ENCODE measurements at regions not wholly inside any gene's neighbourhood (a gene's known extent, or its start where the extent isn't known, plus 50 kb on each side); places are given as distances from the start of the nearest gene placed in this dataset.

GRCh38 chr16:9362604-9363003 lies 271.2 kb downstream of the HAPSTR1 start:
- DNase-seq (ENCODE audit: extremely low spot score, insufficient read length, low read depth) (no peak), FAIRE-seq (no peak)

- DNase-seq (ENCODE audit: extremely low spot score, insufficient read length, low read depth) (no peak), FAIRE-seq (no peak)
Observed at GRCh38 chr16:9363520-9363919, 272.1 kb downstream of the HAPSTR1 start.

DNA sequence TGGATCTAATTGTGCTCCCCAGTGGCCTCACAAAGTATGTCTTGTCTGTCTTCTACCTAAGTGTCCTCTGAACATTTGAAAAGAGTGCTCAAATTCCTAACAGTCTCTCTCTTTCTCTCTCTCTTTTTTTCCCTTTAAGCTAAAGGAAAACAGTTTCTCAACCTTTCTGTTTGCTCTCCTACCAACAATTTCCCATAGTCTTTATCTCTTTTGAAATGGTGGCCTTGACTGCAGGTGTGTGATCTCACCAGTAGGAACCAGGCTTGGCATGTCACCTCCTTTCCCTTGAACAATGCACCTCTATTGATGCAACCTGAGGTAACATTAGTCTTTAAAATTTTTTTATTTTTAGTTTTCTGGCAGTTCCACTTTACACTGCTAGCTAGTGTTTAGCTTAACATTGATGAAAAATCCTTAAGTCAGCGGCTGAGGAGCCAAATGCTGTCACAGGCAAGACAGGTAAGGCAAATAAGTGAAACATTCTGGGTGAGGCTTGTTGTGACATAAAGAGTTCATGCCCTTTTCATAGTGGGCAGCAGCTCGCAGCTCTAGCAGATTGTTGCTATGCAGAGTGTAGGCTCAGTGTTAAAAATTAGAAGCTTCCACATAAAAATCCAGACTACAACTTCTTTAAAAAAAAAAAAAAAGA lies 273.4 kb downstream of the HAPSTR1 start:
- FAIRE-seq (no peak), DNase-seq (ENCODE audit: extremely low spot score, insufficient read length, low read depth) (no peak)

DNA sequence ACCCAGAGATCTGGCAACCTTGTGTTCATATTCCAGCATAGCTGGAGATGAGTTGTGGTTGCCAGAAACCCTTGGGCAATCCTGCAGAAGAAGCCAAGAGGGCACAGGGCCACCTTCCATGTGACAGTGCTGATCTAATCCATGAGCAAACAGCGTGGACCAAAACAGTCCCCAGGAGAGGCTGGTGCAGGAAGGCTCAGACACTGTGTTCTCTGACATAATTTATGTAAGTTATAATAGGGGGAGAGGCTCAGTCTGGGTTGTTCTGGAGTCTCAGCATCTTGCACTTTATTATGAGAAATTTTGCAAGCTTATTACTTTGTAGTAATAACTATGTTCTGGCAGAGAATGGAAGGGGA lies 273.9 kb downstream of the HAPSTR1 start:
- FAIRE-seq (no peak), DNase-seq (ENCODE audit: extremely low spot score, insufficient read length, low read depth) (no peak)

DNA sequence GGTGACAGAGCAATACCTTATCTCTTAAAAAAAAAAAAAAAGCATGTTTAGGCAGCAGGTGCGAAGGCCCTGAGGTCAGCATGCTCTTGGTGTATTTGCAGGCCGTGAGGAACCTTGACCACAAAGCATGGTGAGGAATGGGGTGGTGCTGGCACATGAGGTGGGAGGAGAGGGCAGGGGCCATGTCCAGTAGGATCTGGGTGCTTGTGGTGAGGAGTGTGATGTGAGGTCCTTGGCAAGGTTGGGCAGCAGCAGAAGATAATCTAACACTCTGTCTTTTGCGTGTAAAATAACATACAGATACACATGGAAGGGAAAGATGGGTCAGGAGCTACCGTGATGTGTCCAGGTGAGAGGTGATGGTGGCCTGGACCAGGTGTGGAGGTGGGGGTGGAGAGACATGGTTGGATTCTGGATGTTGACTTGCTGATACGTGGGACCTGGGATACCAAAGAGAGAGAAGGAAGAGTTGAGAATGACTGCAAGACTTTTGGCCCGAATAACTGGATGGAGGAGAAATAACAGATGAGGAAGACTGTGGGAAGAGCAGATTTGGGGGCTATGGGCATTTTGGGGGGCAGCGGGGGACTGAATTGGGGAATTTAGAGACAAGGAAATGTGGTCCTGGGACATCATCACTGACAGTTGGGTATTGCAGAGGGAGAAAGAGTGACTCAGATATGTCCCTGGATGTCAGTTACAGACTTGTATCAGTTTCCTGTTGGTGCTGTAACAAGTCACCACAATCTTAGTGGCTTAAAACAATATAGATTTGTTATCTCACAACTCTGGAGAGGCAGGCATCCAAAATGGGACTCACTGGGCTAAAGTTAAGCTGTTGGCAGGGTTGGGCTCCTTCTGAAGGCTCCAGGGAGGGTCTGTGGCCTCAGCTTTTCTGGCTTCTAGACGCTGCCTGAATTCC lies 274.9 kb downstream of the HAPSTR1 start:
- no peak for DNase-seq (ENCODE audit: extremely low spot score, insufficient read length, low read depth)
- no peak for FAIRE-seq

- DNase-seq (ENCODE audit: extremely low spot score, insufficient read length, low read depth), result no peak
- FAIRE-seq, result no peak
Observed at GRCh38 chr16:9370061-9370491, 278.6 kb downstream of the HAPSTR1 start.

- DNase-seq (ENCODE audit: extremely low spot score, insufficient read length, low read depth) (no peak), FAIRE-seq (no peak)
Observed at GRCh38 chr16:9371713-9372448, 280.4 kb downstream of the HAPSTR1 start.

DNA sequence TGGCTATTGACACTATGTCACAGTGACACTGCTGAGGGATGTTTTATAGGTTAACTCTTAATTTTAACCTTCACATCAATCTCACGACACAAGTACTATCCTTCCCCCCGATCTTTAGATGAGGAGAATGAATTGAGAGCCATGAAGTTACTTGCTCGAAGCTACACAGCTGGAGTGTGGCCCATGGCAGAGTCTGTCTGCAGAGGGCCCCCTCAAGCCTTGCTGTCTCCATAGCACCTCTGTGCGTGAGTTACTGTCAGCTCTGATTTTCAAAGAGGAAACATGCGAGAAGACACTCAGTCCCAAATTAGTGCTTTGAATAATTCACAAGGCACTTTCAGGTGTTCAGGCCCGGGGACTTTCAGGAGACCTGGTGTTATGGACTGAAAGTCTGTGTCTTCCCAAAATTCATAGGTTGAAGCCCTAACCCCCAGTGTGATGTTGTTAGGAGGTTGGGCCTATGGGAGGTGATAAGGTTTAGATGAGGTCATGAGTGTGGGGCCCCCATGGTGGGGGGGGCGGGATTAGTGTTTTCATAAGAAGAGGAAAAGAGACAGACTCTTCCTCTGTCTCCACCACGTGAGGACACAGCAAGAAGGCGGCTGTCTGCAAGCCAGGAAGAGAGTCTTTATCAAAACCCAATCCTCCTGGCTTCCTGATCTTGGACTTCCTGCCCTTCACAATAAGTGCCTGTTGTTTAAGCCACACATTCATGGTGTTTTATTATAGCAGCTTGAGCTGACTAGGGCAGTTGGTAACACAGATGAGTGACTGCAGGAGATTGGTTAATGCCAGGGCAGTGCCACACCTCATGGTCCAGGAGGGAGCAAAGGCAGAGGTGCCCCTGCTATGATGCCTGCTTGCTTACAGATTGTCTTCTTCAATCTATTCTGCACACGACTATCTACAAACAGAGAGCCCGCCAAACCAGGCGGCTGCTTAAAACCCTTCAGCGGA lies 281.8 kb downstream of the HAPSTR1 start:
- FAIRE-seq, result no peak
- no peak for DNase-seq (ENCODE audit: extremely low spot score, insufficient read length, low read depth)

- DNase-seq (ENCODE audit: extremely low spot score, insufficient read length, low read depth) (no peak), FAIRE-seq (no peak)
Observed at GRCh38 chr16:9374061-9374460, 282.6 kb downstream of the HAPSTR1 start.

DNA sequence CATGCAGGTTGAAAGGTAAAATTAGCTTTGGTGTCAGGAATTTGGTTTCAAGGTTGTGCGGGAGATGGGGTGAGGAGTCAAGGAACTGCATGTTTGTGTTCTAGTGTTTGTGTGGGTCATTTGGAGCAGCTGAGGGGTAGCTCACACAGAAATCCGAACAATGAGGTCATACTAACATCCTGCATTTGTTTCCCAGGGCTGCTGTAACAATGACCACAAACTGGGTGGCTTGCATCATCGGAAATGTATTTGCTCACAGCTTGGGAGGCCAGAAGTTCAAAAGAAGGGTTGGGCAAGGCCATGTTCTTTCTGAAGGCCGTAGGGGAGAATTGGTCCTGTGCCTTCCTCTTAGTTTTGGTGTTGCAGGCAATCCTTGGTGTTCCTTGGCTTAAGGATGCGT lies 287.4 kb downstream of the HAPSTR1 start:
- no peak for FAIRE-seq
- no peak for DNase-seq (ENCODE audit: extremely low spot score, insufficient read length, low read depth)

DNA sequence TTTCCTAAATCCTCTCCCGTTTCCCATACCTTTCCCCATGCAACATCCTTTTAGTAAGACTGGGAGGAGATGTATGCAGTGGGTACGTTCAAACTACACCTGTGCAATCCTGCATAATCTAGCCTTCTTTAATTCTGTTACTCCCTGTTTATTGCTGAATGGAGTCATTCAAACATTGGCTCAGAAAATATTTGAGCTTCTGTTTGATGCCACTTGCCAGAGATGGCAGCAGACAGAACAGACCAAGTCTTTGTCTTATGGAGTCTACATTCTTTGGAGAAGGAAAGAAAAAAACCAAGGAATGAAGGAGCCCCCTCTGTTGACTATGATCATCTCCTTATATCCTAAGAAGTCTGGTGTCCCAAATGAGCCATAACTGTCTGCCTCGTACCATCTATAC lies 288.8 kb downstream of the HAPSTR1 start:
- DNase-seq (ENCODE audit: extremely low spot score, insufficient read length, low read depth) (no peak), FAIRE-seq (no peak)

DNA sequence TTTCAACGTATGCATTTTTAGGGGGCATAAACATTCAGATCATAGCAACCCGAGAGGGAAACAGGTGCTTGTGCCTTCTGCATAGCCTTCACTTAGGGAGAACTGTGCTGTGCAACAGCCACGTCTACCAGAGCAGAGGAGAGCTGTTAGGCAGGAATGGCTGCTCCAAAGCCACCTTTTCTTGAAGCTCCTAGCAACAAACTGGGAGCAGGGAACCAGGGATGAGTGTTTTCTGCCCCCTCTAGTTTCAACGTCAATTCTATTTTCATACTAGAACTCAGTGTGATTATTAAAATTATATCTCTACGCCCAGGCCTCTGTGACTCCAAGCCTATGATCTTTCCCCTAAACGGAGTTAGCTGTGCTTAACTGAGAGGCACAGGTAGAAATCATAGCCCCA lies 290.0 kb downstream of the HAPSTR1 start:
- DNase-seq (ENCODE audit: extremely low spot score, insufficient read length, low read depth) (no peak), FAIRE-seq (no peak)

GRCh38 chr16:9381905-9382304 lies 290.5 kb downstream of the HAPSTR1 start:
- DNase-seq (ENCODE audit: extremely low spot score, insufficient read length, low read depth) (no peak), FAIRE-seq (no peak)

GRCh38 chr16:9383281-9383680 lies 291.8 kb downstream of the HAPSTR1 start:
- FAIRE-seq, result no peak
- no peak for DNase-seq (ENCODE audit: extremely low spot score, insufficient read length, low read depth)

- no peak for DNase-seq (ENCODE audit: extremely low spot score, insufficient read length, low read depth)
- no peak for FAIRE-seq
Observed at GRCh38 chr16:9384141-9384540, 292.7 kb downstream of the HAPSTR1 start.

DNA sequence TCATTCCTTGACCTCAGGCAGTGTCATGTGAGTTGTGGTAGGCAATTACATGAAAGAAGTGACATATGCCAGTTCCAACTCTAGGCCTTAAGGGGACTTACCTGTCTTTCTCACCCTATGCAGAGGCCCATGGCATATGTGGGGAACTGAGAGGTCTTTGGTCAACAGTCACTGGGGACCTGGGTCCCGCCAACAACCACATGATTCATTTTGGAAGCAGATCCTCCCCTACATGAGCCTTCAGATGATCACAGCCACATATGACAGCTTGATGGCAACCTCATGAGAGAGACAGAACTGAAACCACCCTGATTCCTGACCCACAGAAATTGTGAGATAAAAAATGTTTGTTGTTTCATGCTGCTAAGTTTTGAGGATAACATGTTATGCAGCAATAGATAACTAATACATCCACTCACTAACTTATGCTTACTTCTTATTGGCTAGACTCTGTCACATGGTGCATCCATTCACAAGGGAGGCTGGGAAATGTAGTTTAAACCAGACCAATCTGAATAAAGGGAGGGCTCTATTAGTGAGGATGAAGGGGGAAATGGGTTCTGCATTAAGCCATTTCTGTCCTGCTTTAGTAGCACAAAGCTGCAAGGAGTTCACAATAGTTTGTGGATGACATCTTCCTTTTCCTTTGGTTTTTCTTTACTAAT lies 298.2 kb downstream of the HAPSTR1 start:
- DNase-seq (ENCODE audit: extremely low spot score, insufficient read length, low read depth) (no peak), FAIRE-seq (no peak)

DNA sequence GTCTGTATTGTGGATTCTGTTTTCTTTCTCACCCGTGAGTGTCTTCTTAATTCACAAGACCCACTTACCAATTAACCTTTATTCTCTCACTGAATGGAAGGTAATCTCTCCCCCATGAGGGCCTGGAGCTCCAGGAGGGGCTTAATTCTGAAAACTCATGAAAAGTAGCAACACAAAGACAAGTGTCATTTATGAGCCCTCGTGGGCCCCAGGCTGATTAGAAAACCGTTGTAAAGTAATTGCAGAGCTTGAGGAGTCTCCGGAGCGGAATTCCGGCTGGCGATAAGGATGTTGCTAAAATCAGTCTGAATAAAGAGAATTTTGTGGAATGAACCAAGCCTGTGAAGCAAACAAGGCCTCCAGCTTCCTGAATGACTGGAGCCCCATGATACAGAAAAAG lies 301.5 kb downstream of the HAPSTR1 start:
- DNase-seq (ENCODE audit: extremely low spot score, insufficient read length, low read depth) (no peak), FAIRE-seq (no peak)

GRCh38 chr16:9393591-9393990 lies 302.1 kb downstream of the HAPSTR1 start:
- no peak for FAIRE-seq
- DNase-seq (ENCODE audit: extremely low spot score, insufficient read length, low read depth), result no peak

- no peak for DNase-seq (ENCODE audit: extremely low spot score, insufficient read length, low read depth)
- FAIRE-seq, result no peak
Observed at GRCh38 chr16:9395958-9396359, 304.5 kb downstream of the HAPSTR1 start.

Measured in GM18507 (cell line).